SK-N-SH (cell line): ENCODE measurements at regions not wholly inside any gene's neighbourhood (a gene's known extent, or its start where the extent isn't known, plus 50 kb on each side); places are given as distances from the start of the nearest gene placed in this dataset.

ENCODE experiments used
- CTCF ChIA-PET: fragments of 300-600, 350-600 bp; formaldehyde crosslinking; extraction: SDS; loops from one replicate; lab custom pipeline; 2021; lab: Yijun Ruan, JAX
- POLR2A ChIA-PET: fragments of 350-600 bp; sonication (Branson Sonifier 250); formaldehyde crosslinking; extraction: SDS; loops from one replicate; lab custom pipeline; 2020; ENCODE audit warnings: antibody characterized with exemption, inconsistent platforms; lab: Yijun Ruan, JAX
- DNase-seq: peaks from one replicate; pipeline ENCODE4 v3.0.0; 2012
- H2AFZ ChIP-seq: fragments of 200-600 bp; sonication (generic); 2 replicates; pipeline ENCODE4 v1.8.1; 2016; ENCODE audit warnings: antibody characterized with exemption, mild to moderate bottlenecking, low read depth
- H3F3A ChIP-seq: fragments of 200-600 bp; sonication (generic); replicated peaks from 2 replicates; pipeline ENCODE3; 2016; ENCODE audit warnings: antibody characterized with exemption, mild to moderate bottlenecking; ENCODE audit not compliant: insufficient read depth
- H3K27ac ChIP-seq, 2 experiments: fragments of 200-500 bp in 1 of 2; fragments of 200-600 bp in 1 of 2; sonication (Bioruptor generic) in 1 of 2; sonication (generic), shearing (Covaris generic) in 1 of 2; 2 replicates each; pipeline versions ENCODE4 v1.5.1 to v1.6.1; 2014 to 2016; ENCODE audit warnings: low read depth in 2 of 2, inconsistent platforms in 1 of 2, low read length in 1 of 2, mild to moderate bottlenecking in 1 of 2, mixed read lengths in 1 of 2
- H3K27me3 ChIP-seq: fragments of 200-600 bp; sonication (generic), shearing (Covaris generic); 2 replicates; pipeline ENCODE4 v1.6.1; 2016; ENCODE audit warnings: mixed run types; ENCODE audit not compliant: insufficient read depth
- H3K36me3 ChIP-seq, 2 experiments: fragments of 200-500 bp in 1 of 2; fragments of 200-600 bp in 1 of 2; sonication (Bioruptor generic) in 1 of 2; sonication (generic) in 1 of 2; replicated peaks in 1 of 2; 2 replicates each; pipeline versions ENCODE3 to v1.5.1; 2014 to 2016; ENCODE audit warnings: low read length in 1 of 2, mild to moderate bottlenecking in 1 of 2; ENCODE audit not compliant: insufficient read depth in 2 of 2, control insufficient read depth in 1 of 2
- H3K4me1 ChIP-seq, 2 experiments: fragments of 200-500 bp in 1 of 2; fragments of 200-600 bp in 1 of 2; sonication (Bioruptor generic) in 1 of 2; sonication (generic), shearing (Covaris generic) in 1 of 2; 2 replicates each; pipeline versions ENCODE4 v1.5.1 to v1.6.1; 2014 to 2016; ENCODE audit warnings: low read depth in 1 of 2, low read length in 1 of 2, mixed run types in 1 of 2; ENCODE audit not compliant: insufficient read depth in 2 of 2, control insufficient read depth in 1 of 2
- H3K4me2 ChIP-seq: fragments of 200-600 bp; sonication (generic), shearing (Covaris generic); 2 replicates; pipeline ENCODE4 v1.6.1; 2017; ENCODE audit warnings: mixed run types
- H3K4me3 ChIP-seq, 2 experiments: fragments of 200-500 bp in 1 of 2; fragments of 200-600 bp in 1 of 2; sonication (Bioruptor generic) in 1 of 2; sonication (generic), shearing (Covaris generic) in 1 of 2; 2 replicates each; pipeline versions ENCODE4 v1.5.1 to v1.8.1; 2014 to 2016; ENCODE audit warnings: low read depth in 2 of 2, inconsistent platforms in 1 of 2, low read length in 1 of 2, mild to moderate bottlenecking in 1 of 2, mixed read lengths in 1 of 2, moderate library complexity in 1 of 2
- H3K79me2 ChIP-seq: fragments of 200-600 bp; sonication (generic); 2 replicates; pipeline ENCODE4 v1.8.1; 2017; ENCODE audit warnings: mild to moderate bottlenecking; ENCODE audit not compliant: insufficient read depth
- H3K9ac ChIP-seq: fragments of 200-600 bp; sonication (generic); 2 replicates; pipeline ENCODE4 v1.6.1; 2017; ENCODE audit warnings: mixed run types
- H3K9me2 ChIP-seq: fragments of 200-600 bp; sonication (generic); 2 replicates; pipeline ENCODE4 v1.6.1; 2017; ENCODE audit warnings: mixed run types
- H3K9me3 ChIP-seq: fragments of 200-600 bp; sonication (generic); 2 replicates; pipeline ENCODE4 v1.6.1; 2017; ENCODE audit warnings: mixed run types, mild to moderate bottlenecking, moderate library complexity
- H4K20me1 ChIP-seq: fragments of 200-600 bp; sonication (generic); 2 replicates; pipeline ENCODE4 v1.6.1; 2017; ENCODE audit warnings: mild to moderate bottlenecking, mixed run types; ENCODE audit not compliant: insufficient read depth
- ELF1 ChIP-seq: IDR thresholded peaks from 2 replicates; pipeline ENCODE4 v1.4.0; 2012
- EP300 ChIP-seq, 2 experiments: IDR thresholded peaks; 2 replicates each; pipeline versions ENCODE4 v1.4.0 to v1.6.1; 2012; ENCODE audit warnings: borderline replicate concordance in 1 of 2, low read depth in 1 of 2, low read length in 1 of 2
- EZH2phosphoT487 ChIP-seq: fragments of 200-600 bp; sonication (generic); IDR thresholded peaks from 2 replicates; pipeline ENCODE4 v1.6.1; 2017; ENCODE audit warnings: low read depth, mixed run types, mild to moderate bottlenecking, antibody characterized with exemption, moderate library complexity, borderline replicate concordance
- FOXJ3 ChIP-seq: sonication (generic); formaldehyde crosslinking; IDR thresholded peaks from 2 replicates; pipeline ENCODE4 v1.5.1; 2020; ENCODE audit warnings: mild to moderate bottlenecking, missing genetic modification reagents
- FOXM1 ChIP-seq: IDR thresholded peaks from 2 replicates; pipeline ENCODE4 v1.4.0; 2012; ENCODE audit warnings: low read depth, mild to moderate bottlenecking
- GABPA ChIP-seq: IDR thresholded peaks from 2 replicates; pipeline ENCODE4 v1.4.0; 2012; ENCODE audit warnings: low read depth, mild to moderate bottlenecking
- JUND ChIP-seq: IDR thresholded peaks from 2 replicates; pipeline ENCODE4 v1.4.0; 2012
- POLR2AphosphoS5 ChIP-seq: IDR thresholded peaks from 2 replicates; pipeline ENCODE4 v1.6.1; 2012; ENCODE audit warnings: low read depth, low read length
- RAD21 ChIP-seq: IDR thresholded peaks from 2 replicates; pipeline ENCODE4 v1.6.1; 2012; ENCODE audit warnings: mild to moderate bottlenecking, low read length
- RCOR1 ChIP-seq: fragments of 150-350 bp; IDR thresholded peaks from 2 replicates; pipeline ENCODE4 v1.6.1; 2017; ENCODE audit warnings: antibody characterized with exemption, low read length
- SMC3 ChIP-seq: IDR thresholded peaks from 2 replicates; pipeline ENCODE4 v1.6.1; 2012; ENCODE audit warnings: low read depth, low read length, improper control_type of control experiment
- TAF1 ChIP-seq: IDR thresholded peaks from 2 replicates; pipeline ENCODE4 v1.6.1; 2012; ENCODE audit warnings: low read depth, mild to moderate bottlenecking, low read length, moderate library complexity, borderline replicate concordance
- TCF12 ChIP-seq: IDR thresholded peaks from 2 replicates; pipeline ENCODE4 v1.4.0; 2012
- TEAD4 ChIP-seq: IDR thresholded peaks from 2 replicates; pipeline ENCODE4 v1.4.0; 2012; ENCODE audit warnings: mild to moderate bottlenecking, borderline replicate concordance; ENCODE audit not compliant: insufficient read depth
- YY1 ChIP-seq: IDR thresholded peaks from 2 replicates; pipeline ENCODE4 v1.4.0; 2012; ENCODE audit warnings: low read depth, mild to moderate bottlenecking
- WGBS: methylation state at CpG from one replicate; pipeline ENCODE4 v1.1.6; 2017; ENCODE audit warnings: low lambda C conversion rate; 5-methylcytosine and 5-hydroxymethylcytosine counted together
- TF ChIP-seq, protein P1 (sequence below): fragments of 150-350 bp; IDR thresholded peaks from 2 replicates; pipeline ENCODE4 v1.6.1; 2016; ENCODE audit warnings: mild to moderate bottlenecking, low read depth, low read length
- TF ChIP-seq, protein P2 (sequence below): IDR thresholded peaks from 2 replicates; pipeline ENCODE4 v1.4.0; 2012; ENCODE audit warnings: low read depth
- TF ChIP-seq, protein P3 (sequence below): fragments of 150-350 bp; IDR thresholded peaks from 2 replicates; pipeline ENCODE4 v1.6.1; 2017; ENCODE audit warnings: antibody characterized with exemption, low read length, low read depth, borderline replicate concordance
- TF ChIP-seq, protein P4 (sequence below): IDR thresholded peaks from 2 replicates; pipeline ENCODE4 v1.4.0; 2012; ENCODE audit warnings: low read depth, borderline replicate concordance

DNA sequence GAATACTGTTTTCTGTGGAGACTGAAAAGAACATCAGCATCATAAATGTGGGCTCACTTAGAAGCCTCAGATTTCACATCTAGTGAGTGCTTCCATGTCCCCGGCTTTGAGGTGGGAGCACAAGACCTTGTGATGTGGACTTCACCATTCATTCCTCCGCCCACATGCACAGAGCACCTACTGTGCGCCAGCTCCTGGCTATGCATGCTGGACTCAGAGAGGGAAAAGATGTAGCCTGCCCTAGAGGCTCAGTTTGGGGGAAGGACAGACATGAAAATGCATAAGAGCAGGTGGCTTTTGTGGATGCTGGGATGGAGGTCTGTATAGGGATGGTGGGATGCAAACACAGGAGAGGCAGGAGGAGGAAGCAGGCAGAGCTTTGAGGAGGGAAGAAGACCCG lies 65.0 kb downstream of the SERPINA3 start:
- DNase-seq = no peak
- no peaks in the 10 kb centered on the region for H3K9me3 ChIP-seq
- peaks cover 0 to 5% of the 10 kb centered on the region in 2 experiments; a peak in 1 of 4 replicates for H3K4me1 ChIP-seq
- no peak overlapping the region for H3K9ac ChIP-seq
- POLR2A ChIA-PET = no interaction called here
- no peaks in the 10 kb centered on the region for H3K79me2 ChIP-seq
- no peak overlapping the region for H3K27ac ChIP-seq
- WGBS = 46% methylated on average over 4 of the region's 4 CpGs
- no peaks in the 10 kb centered on the region for H4K20me1 ChIP-seq
- H3K4me3 ChIP-seq = no peak overlapping the region
- no peaks in the 10 kb centered on the region for H3F3A ChIP-seq
- H3K9me2 ChIP-seq = no peaks in the 10 kb centered on the region
- H3K4me2 ChIP-seq = no peak overlapping the region
- H3K36me3 ChIP-seq = no peaks in the 10 kb centered on the region
- CTCF ChIA-PET = interaction anchor here (1.5 kb wide), 1 partner anchor 755 kb away, joined by 4 read pairs; no protein-coding TSS in a partner anchor
- TF ChIP-seq TCF12 = no peak
- TF ChIP-seq, protein P1, sequence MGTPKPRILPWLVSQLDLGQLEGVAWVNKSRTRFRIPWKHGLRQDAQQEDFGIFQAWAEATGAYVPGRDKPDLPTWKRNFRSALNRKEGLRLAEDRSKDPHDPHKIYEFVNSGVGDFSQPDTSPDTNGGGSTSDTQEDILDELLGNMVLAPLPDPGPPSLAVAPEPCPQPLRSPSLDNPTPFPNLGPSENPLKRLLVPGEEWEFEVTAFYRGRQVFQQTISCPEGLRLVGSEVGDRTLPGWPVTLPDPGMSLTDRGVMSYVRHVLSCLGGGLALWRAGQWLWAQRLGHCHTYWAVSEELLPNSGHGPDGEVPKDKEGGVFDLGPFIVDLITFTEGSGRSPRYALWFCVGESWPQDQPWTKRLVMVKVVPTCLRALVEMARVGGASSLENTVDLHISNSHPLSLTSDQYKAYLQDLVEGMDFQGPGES = no peak
- TF ChIP-seq EZH2phosphoT487 = no peak
- TF ChIP-seq GABPA = no peak
- TF ChIP-seq RAD21 = no peak
- TF ChIP-seq, protein P2, sequence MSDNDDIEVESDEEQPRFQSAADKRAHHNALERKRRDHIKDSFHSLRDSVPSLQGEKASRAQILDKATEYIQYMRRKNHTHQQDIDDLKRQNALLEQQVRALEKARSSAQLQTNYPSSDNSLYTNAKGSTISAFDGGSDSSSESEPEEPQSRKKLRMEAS = no peak
- no peak for TF ChIP-seq FOXM1
- no peak for TF ChIP-seq YY1
- TF ChIP-seq, protein P3, sequence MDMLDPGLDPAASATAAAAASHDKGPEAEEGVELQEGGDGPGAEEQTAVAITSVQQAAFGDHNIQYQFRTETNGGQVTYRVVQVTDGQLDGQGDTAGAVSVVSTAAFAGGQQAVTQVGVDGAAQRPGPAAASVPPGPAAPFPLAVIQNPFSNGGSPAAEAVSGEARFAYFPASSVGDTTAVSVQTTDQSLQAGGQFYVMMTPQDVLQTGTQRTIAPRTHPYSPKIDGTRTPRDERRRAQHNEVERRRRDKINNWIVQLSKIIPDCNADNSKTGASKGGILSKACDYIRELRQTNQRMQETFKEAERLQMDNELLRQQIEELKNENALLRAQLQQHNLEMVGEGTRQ = no peak
- no peak for TF ChIP-seq POLR2AphosphoS5
- no peak for TF ChIP-seq TEAD4
- TF ChIP-seq ELF1 = no peak
- TF ChIP-seq, protein P4, sequence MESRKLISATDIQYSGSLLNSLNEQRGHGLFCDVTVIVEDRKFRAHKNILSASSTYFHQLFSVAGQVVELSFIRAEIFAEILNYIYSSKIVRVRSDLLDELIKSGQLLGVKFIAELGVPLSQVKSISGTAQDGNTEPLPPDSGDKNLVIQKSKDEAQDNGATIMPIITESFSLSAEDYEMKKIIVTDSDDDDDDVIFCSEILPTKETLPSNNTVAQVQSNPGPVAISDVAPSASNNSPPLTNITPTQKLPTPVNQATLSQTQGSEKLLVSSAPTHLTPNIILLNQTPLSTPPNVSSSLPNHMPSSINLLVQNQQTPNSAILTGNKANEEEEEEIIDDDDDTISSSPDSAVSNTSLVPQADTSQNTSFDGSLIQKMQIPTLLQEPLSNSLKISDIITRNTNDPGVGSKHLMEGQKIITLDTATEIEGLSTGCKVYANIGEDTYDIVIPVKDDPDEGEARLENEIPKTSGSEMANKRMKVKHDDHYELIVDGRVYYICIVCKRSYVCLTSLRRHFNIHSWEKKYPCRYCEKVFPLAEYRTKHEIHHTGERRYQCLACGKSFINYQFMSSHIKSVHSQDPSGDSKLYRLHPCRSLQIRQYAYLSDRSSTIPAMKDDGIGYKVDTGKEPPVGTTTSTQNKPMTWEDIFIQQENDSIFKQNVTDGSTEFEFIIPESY = no peak
- TF ChIP-seq RCOR1 = no peak
- TF ChIP-seq FOXJ3 (CRISPR knock-in tag) = no peak
- TF ChIP-seq SMC3 = no peak
- TF ChIP-seq EP300 (IDR thresholded peaks at IDR 0.05; ENCODE audit: borderline replicate concordance in 1 of 2, low read depth in 1 of 2, low read length in 1 of 2) = no peak
- no peak for TF ChIP-seq JUND
- TF ChIP-seq TAF1 = no peak
- no peak overlapping the region for H2AFZ ChIP-seq
- no peaks in the 10 kb centered on the region for H3K27me3 ChIP-seq
